AG09319 (cell line): ENCODE measurements at regions not wholly inside any gene's neighbourhood (a gene's known extent, or its start where the extent isn't known, plus 50 kb on each side); places are given as distances from the start of the nearest gene placed in this dataset.

Experiments used
- DNase-seq: peaks from one replicate; pipeline ENCODE4 v3.0.0-alpha.2; 2010; ENCODE audit warnings: low read depth; ENCODE audit errors: extremely low read depth
- CTCF ChIP-seq: IDR thresholded peaks from 2 replicates; pipeline ENCODE4 v1.5.1; 2011; ENCODE audit warnings: low read depth, mild to moderate bottlenecking, inconsistent platforms, low read length, moderate library complexity

DNA sequence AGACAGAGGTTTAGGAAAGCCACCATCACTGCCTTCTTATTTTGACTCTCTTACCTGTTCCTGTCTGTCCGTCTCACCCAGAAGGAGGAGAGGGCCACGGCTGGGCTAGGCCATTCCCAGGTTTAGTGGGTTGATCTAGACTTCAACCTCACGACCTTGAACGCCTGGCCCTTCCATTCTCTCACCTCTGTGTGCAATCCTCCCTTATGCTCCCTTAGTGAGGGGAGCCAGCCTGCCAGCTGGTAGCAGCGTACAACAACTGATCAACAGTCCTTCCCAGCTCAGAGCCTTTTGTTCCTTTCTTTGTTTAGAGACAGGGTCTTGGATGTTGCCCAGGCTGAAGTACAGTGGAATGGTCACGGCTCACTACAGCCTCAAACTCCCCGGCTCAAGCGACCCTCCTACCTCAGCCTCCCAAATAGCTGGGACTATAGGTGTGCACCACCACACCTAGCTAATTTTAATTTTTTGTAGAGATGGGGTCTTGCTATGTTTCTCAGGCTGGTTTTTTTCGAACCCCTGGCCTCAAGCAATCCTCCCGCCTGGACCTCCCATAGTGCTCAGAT is 123.9 kb downstream of the ZNF664 start:
- no peak for DNase-seq
- TF ChIP-seq CTCF = no peak

DNA sequence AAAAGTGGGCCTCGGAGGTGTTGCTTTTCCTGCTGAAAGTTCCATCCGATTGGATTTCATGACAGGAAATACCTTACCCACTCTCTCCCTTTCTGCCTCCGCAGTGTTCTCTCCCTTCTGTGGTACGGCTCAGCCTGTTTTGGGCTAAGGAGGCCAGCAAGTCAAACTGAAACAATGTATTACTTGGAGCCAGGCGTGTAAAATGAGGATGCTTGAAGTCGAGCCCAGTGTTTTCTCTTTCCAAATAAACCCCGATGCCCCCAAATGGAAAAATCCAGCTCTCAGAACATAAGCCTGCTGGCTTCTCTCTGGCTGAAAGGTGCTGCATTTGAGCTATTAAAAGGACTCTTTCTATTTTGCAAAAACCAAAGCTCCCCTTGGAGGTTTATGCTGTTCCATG is 124.7 kb downstream of the ZNF664 start:
- DNase-seq = no peak
- no peak for TF ChIP-seq CTCF

DNA sequence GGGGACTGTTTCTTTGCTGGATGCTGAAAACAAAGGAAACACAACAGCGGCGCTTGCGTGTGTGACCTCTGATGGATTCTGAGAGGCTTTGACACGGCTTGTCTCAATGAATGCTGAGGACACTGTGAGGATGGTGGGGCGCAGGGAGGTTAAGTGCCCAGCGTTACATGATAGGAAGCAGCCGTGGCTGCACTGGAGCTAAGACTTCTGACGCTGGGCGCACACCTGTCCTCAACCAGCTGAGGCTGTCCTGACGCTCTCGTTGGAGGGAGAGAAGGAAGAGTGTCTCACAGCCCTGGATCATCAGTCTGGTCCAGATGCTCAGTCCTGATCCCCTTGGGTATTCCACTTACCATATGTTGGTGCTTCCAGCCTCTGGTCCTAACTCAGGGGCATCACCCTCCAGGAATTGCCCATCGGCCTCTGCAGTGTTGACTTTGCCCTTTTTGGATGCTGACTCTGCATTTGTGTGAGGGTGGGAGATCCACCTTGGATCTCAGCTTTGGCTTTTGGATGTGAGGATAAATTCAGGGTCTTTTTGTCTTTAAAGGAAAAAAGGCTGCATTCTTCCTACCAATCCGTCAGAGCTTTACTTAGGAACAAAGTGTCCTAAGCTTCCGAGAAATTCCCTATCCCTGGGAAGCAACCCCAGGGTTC is 125.2 kb downstream of the ZNF664 start:
- no peak for TF ChIP-seq CTCF
- DNase-seq = no peak

DNA sequence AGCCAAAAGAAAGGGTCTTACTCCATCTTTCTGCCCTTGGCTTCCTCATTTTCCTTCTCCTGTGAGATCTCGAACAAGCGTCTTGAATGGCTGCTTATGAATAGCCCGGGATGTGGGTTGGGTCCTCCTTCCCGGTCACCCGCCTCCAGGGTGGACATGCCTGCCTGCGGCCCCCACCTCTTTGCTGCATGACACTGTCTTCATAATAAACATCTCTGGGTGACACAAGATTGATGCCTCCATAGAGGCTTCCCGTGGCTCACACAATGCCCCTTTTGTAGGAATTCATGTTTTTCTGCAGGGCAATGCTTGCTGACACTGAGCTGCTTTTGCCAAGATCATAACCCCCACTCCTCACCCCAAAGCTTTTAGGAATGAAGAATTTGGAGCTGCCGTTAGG is 125.9 kb downstream of the ZNF664 start:
- DNase-seq = no peak
- no peak for TF ChIP-seq CTCF

DNA sequence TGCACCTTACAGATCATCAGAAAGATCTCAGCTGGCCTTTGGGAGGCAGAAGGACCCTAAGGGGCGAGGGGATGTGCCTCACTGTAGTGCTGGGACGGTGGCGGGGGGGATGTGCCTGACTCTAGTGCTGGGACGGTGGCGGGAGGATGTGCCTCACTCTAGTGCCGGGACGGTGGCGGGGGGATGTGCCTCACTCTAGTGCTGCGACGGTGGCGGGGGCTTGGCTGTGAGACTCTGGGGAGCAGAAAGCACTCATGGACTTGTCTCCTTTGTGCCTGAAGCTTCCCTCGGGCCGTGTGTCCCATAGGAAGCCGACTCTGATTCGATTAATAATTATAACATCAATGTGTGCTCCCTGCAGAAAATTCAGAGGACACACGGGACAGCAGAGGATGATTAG is 126.6 kb downstream of the ZNF664 start:
- DNase-seq = no peak
- TF ChIP-seq CTCF = no peak

DNA sequence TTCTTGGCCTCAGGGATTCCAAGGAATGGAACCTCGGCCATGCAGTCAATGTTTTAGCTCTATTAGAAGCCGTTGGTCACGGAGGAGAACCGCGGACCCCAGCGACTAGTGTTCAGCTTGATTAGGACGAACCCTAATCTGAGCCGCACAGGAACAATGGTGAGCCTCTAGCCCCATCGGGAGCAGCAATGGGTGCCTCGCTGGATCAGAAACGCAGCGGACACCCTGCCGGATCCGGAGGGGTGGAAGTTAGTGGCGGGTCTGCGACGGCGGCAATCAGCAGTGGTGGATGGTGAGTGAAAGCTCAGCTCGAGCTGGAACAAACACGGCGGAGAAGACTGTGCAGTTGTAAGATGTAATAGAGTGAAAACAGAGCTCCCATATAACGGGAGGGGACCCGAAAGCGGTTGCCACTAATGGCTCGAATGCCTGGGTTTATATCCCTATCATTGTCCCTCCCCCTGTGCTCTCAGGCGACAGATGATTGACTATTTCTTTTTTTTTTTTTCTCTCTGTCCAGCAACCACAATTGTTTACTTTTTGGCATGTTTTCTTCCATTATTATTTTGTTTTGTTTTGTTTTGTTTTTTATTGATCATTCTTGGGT is 127.7 kb downstream of the ZNF664 start:
- no peak for DNase-seq
- no peak for TF ChIP-seq CTCF

DNA sequence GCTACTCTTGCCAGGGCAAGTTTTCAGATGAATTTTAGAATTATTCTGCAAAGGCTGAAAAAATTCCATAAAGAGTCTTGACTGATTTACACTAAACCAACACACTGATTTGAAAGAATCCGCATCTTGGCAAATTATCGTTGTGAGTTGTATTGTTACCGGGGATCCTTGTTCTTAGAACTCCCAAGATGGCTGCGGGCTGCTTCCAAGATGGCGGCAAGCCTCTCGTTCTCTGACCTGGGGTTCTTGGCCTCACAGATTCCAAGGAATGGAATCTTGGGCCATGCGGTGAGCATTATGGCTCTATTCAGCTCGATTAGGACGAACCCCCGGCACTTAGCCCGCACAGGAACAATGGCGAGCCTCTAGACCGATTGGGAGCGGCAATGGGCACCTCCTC is 132.5 kb downstream of the ZNF664 start:
- TF ChIP-seq CTCF = no peak
- no peak for DNase-seq
